ENCODE measurements at regions not wholly inside any gene's neighbourhood (a gene's known extent, or its start where the extent isn't known, plus 50 kb on each side); places are given as distances from the start of the nearest gene placed in this dataset.

GRCh38 chr5:135159626-135160025, 125.6 kb upstream of the PITX1 start:
- intact Hi-C loops (cut with DNase I; ENCODE audit: low total_unique reads): no loop called here
- Histone ChIP-seq H3K36me3 (no peaks in the 10 kb centered on the region), H3K27ac (no peak overlapping the region), H3K27me3 (peaks cover 0 to 4% of the 10 kb centered on the region in 2 donors), H3K9me3 (peaks cover 12 to 14% of the 10 kb centered on the region in 2 donors), H3K4me1 (no peaks in the 10 kb centered on the region), H3K4me3 (no peak overlapping the region)
- no peak for TF ChIP-seq POLR2A (IDR thresholded peaks at IDR 0.05)
- TF ChIP-seq, protein P1, sequence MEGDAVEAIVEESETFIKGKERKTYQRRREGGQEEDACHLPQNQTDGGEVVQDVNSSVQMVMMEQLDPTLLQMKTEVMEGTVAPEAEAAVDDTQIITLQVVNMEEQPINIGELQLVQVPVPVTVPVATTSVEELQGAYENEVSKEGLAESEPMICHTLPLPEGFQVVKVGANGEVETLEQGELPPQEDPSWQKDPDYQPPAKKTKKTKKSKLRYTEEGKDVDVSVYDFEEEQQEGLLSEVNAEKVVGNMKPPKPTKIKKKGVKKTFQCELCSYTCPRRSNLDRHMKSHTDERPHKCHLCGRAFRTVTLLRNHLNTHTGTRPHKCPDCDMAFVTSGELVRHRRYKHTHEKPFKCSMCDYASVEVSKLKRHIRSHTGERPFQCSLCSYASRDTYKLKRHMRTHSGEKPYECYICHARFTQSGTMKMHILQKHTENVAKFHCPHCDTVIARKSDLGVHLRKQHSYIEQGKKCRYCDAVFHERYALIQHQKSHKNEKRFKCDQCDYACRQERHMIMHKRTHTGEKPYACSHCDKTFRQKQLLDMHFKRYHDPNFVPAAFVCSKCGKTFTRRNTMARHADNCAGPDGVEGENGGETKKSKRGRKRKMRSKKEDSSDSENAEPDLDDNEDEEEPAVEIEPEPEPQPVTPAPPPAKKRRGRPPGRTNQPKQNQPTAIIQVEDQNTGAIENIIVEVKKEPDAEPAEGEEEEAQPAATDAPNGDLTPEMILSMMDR (IDR thresholded peaks at IDR 0.05): no peak
- no peak for TF ChIP-seq POLR2AphosphoS5 (IDR thresholded peaks at IDR 0.05)
- DNase-seq (ENCODE audit: low spot score in 2 of 2): no peak

DNA sequence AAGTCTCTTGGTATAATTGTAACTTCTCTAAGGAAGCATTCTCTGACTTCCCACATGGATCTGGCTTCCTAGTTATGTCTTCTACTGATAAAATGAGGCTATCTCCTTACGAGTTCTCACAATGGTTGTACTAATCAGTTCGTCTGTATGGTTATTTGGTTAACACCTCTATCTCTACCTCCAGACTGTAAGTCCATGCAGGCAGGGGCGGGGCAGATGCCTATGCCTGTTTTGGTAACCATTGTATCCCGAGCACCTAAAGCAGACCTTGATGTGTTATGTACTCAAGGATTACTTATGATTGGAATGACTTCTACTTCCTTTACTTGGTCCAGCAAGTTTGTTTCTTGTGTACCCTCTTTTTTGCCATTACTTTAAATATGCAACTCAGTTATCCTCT, 125.0 kb upstream of the PITX1 start:
- Histone ChIP-seq H3K36me3 (no peaks in the 10 kb centered on the region), H3K27me3 (peaks cover 0 to 4% of the 10 kb centered on the region in 2 donors), H3K27ac (no peak overlapping the region), H3K9me3 (peaks cover 12 to 14% of the 10 kb centered on the region in 2 donors), H3K4me1 (no peaks in the 10 kb centered on the region), H3K4me3 (no peak overlapping the region)
- intact Hi-C loops (cut with DNase I; ENCODE audit: low total_unique reads): no loop called here
- DNase-seq (ENCODE audit: low spot score in 2 of 2): no peak
- TF ChIP-seq POLR2A (IDR thresholded peaks at IDR 0.05): no peak
- TF ChIP-seq POLR2AphosphoS5 (IDR thresholded peaks at IDR 0.05): no peak
- TF ChIP-seq, protein P1 (IDR thresholded peaks at IDR 0.05): no peak

GRCh38 chr5:135158314-135158697, 124.3 kb upstream of the PITX1 start:
- intact Hi-C loops (cut with DNase I; ENCODE audit: low total_unique reads): no loop called here
- DNase-seq (ENCODE audit: low spot score in 2 of 2): no peak
- Histone ChIP-seq H3K27ac (no peak overlapping the region), H3K36me3 (no peaks in the 10 kb centered on the region), H3K9me3 (peaks cover 12 to 14% of the 10 kb centered on the region in 2 donors), H3K4me1 (no peaks in the 10 kb centered on the region), H3K4me3 (no peak overlapping the region), H3K27me3 (peaks cover 0 to 3% of the 10 kb centered on the region in 2 donors)
- TF ChIP-seq POLR2A (IDR thresholded peaks at IDR 0.05) (no peak), POLR2AphosphoS5 (IDR thresholded peaks at IDR 0.05) (no peak)
- TF ChIP-seq, protein P1 (IDR thresholded peaks at IDR 0.05): no peak

GRCh38 chr5:135157421-135158313, 123.6 kb upstream of the PITX1 start:
- no peaks in the 10 kb centered on the region for H3K27me3 ChIP-seq
- DNase-seq (ENCODE audit: low spot score in 2 of 2): no peak
- H3K36me3 ChIP-seq: no peaks in the 10 kb centered on the region
- no peak for TF ChIP-seq POLR2AphosphoS5 (IDR thresholded peaks at IDR 0.05)
- TF ChIP-seq, protein P1 (IDR thresholded peaks at IDR 0.05): no peak
- no peak for TF ChIP-seq POLR2A (IDR thresholded peaks at IDR 0.05)
- peaks cover 12 to 14% of the 10 kb centered on the region in 2 donors for H3K9me3 ChIP-seq
- no peak overlapping the region for H3K27ac ChIP-seq
- intact Hi-C loops (cut with DNase I; ENCODE audit: low total_unique reads): no loop called here
- no peak overlapping the region for H3K4me3 ChIP-seq
- H3K4me1 ChIP-seq: no peaks in the 10 kb centered on the region

- Histone ChIP-seq H3K27me3 (no peaks in the 10 kb centered on the region), H3K4me1 (no peaks in the 10 kb centered on the region), H3K36me3 (no peaks in the 10 kb centered on the region), H3K27ac (no peak overlapping the region), H3K4me3 (no peak overlapping the region), H3K9me3 (peaks cover 12 to 14% of the 10 kb centered on the region in 2 donors)
- intact Hi-C loops (cut with DNase I; ENCODE audit: low total_unique reads): no loop called here
- DNase-seq (ENCODE audit: low spot score in 2 of 2): no peak
- TF ChIP-seq POLR2AphosphoS5 (IDR thresholded peaks at IDR 0.05): no peak
- TF ChIP-seq POLR2A (IDR thresholded peaks at IDR 0.05): no peak
These were observed 122.8 kb upstream of the PITX1 start for GRCh38 chr5:135156715-135157404.

All from breast epithelium (tissue), 4 donors.